GM23338 (cell line): ENCODE measurements at regions not wholly inside any gene's neighbourhood (a gene's known extent, or its start where the extent isn't known, plus 50 kb on each side); places are given as distances from the start of the nearest gene placed in this dataset.

Source experiments
- ATAC-seq: fragments of 200-7000 bp; cut with Tn5 transposase; 3 replicates; pipeline ENCODE4 v1.9.1; 2020
- DNase-seq: peaks from one replicate; pipeline ENCODE4 v3.0.0-alpha.2; 2015; ENCODE audit warnings: low spot score
- H2AFZ ChIP-seq: fragments of 200-600 bp; sonication (generic); 2 replicates; pipeline ENCODE4 v1.8.0; 2016; ENCODE audit warnings: antibody characterized with exemption, mild to moderate bottlenecking, moderate library complexity
- H3F3A ChIP-seq: fragments of 200-600 bp; sonication (generic); replicated peaks from 2 replicates; pipeline ENCODE4 v1.8.0; 2017; ENCODE audit warnings: antibody characterized with exemption, mixed run types, low read depth
- H3K27ac ChIP-seq: fragments of 200-600 bp; sonication (generic); 2 replicates; pipeline ENCODE4 v1.6.1; 2016; ENCODE audit warnings: low read depth
- H3K27me3 ChIP-seq: fragments of 200-600 bp; sonication (generic); 2 replicates; pipeline ENCODE4 v1.8.0; 2016; ENCODE audit warnings: mild to moderate bottlenecking, mixed run types, moderate library complexity; ENCODE audit not compliant: insufficient read depth
- H3K36me3 ChIP-seq: fragments of 200-600 bp; sonication (generic); 2 replicates; pipeline ENCODE4 v1.8.0; 2016; ENCODE audit warnings: mild to moderate bottlenecking; ENCODE audit not compliant: insufficient read depth
- H3K4me1 ChIP-seq: fragments of 200-600 bp; sonication (generic); 2 replicates; pipeline ENCODE4 v1.8.0; 2016; ENCODE audit warnings: mild to moderate bottlenecking, moderate library complexity; ENCODE audit not compliant: insufficient read depth
- H3K4me2 ChIP-seq: fragments of 200-600 bp; sonication (generic); 2 replicates; pipeline ENCODE4 v1.7.1; 2017; ENCODE audit warnings: mixed run types
- H3K4me3 ChIP-seq: fragments of 200-600 bp; sonication (generic); 2 replicates; pipeline ENCODE4 v1.6.1; 2016; ENCODE audit warnings: mixed run types
- H3K79me2 ChIP-seq: fragments of 200-600 bp; sonication (generic); replicated peaks from 2 replicates; pipeline ENCODE4 v1.8.0; 2017; ENCODE audit warnings: mild to moderate bottlenecking; ENCODE audit not compliant: insufficient read depth
- H3K9me2 ChIP-seq: fragments of 200-600 bp; sonication (generic); 2 replicates; pipeline ENCODE4 v1.8.0; 2017; ENCODE audit not compliant: insufficient read depth
- H4K20me1 ChIP-seq: fragments of 200-600 bp; sonication (generic); replicated peaks from 2 replicates; pipeline ENCODE4 v1.8.0; 2017; ENCODE audit warnings: mild to moderate bottlenecking; ENCODE audit not compliant: insufficient read depth
- H3K27ac Mint-ChIP-seq: 2 replicates; pipeline ENCODE4 v1.8.0; 2020; ENCODE audit warnings: inconsistent platforms, mild to moderate bottlenecking, moderate library complexity, mixed read lengths
- H3K27me3 Mint-ChIP-seq: 3 replicates; pipeline ENCODE4 v1.8.0; 2022; ENCODE audit warnings: low read depth, mild to moderate bottlenecking, moderate library complexity, mixed read lengths, inconsistent platforms; ENCODE audit not compliant: insufficient read depth, poor library complexity
- H3K36me3 Mint-ChIP-seq: 3 replicates; pipeline ENCODE4 v1.8.0; 2021; ENCODE audit warnings: low read depth, mild to moderate bottlenecking, inconsistent platforms, moderate library complexity, mixed read lengths
- H3K4me1 Mint-ChIP-seq: 3 replicates; pipeline ENCODE4 v1.8.0; 2020; ENCODE audit warnings: mild to moderate bottlenecking, inconsistent platforms, mixed read lengths
- H3K4me3 Mint-ChIP-seq: 3 replicates; pipeline ENCODE4 v1.8.0; 2021; ENCODE audit warnings: moderate library complexity, mild to moderate bottlenecking, inconsistent platforms, mixed read lengths
- H3K9me3 Mint-ChIP-seq: 3 replicates; pipeline ENCODE4 v1.8.0; 2020; ENCODE audit warnings: moderate library complexity, mild to moderate bottlenecking, inconsistent platforms, mixed read lengths
- CREB1 ChIP-seq: fragments of 250-450 bp; sonication (Bioruptor Pico); IDR thresholded peaks from 2 replicates; pipeline ENCODE4 v1.5.0; 2020; ENCODE audit warnings: low read depth, mild to moderate bottlenecking, moderate library complexity
- EZH2 ChIP-seq: fragments of 200-600 bp; sonication (generic); IDR thresholded peaks from one replicate; pipeline ENCODE4 v1.8.0; 2017; ENCODE audit warnings: antibody characterized with exemption, mild to moderate bottlenecking, low read depth; ENCODE audit not compliant: unreplicated experiment
- EZH2phosphoT487 ChIP-seq: fragments of 200-600 bp; sonication (generic); IDR thresholded peaks from one replicate; pipeline ENCODE4 v1.8.1; 2018; ENCODE audit warnings: antibody characterized with exemption; ENCODE audit not compliant: unreplicated experiment
- JUNB ChIP-seq: IDR thresholded peaks from one replicate; pipeline ENCODE4 v1.6.1; 2016; ENCODE audit warnings: antibody characterized with exemption; ENCODE audit not compliant: unreplicated experiment
- NANOG ChIP-seq: IDR thresholded peaks from 2 replicates; pipeline ENCODE4 v1.6.1; 2016; ENCODE audit warnings: antibody characterized with exemption, borderline replicate concordance
- POLR2AphosphoS5 ChIP-seq: IDR thresholded peaks from 2 replicates; pipeline ENCODE4 v1.6.1; 2016; ENCODE audit warnings: antibody characterized with exemption, low read depth
- STAT1 ChIP-seq: IDR thresholded peaks from one replicate; pipeline ENCODE4 v1.6.1; 2016; ENCODE audit warnings: antibody characterized with exemption; ENCODE audit not compliant: unreplicated experiment
- ZNF114 ChIP-seq: fragments of 250-450 bp; sonication (Bioruptor Pico); IDR thresholded peaks from 2 replicates; pipeline ENCODE4 v1.5.0; 2020; ENCODE audit warnings: mild to moderate bottlenecking, moderate library complexity
- ZNF331 ChIP-seq: fragments of 250-450 bp; sonication (Bioruptor Pico); IDR thresholded peaks from 2 replicates; pipeline ENCODE4 v1.5.0; 2020; ENCODE audit warnings: low read depth, mild to moderate bottlenecking, moderate library complexity
- TF ChIP-seq, protein P1 (sequence below), 2 experiments: fragments of 200-600 bp in 1 of 2; sonication (generic) in 1 of 2; conservative IDR thresholded peaks; 2 replicates each; pipeline versions ENCODE4 v1.5.1 to v1.6.1; 2016 to 2017; ENCODE audit warnings: antibody characterized with exemption in 2 of 2, low read depth in 2 of 2, mild to moderate bottlenecking in 2 of 2, moderate library complexity in 1 of 2
- TF ChIP-seq, protein P2 (sequence below): fragments of 250-450 bp; sonication (Bioruptor Pico); IDR thresholded peaks from 2 replicates; pipeline ENCODE4 v1.5.0; 2020; ENCODE audit warnings: mild to moderate bottlenecking, moderate library complexity
- TF ChIP-seq, protein P3 (sequence below): IDR thresholded peaks from 2 replicates; pipeline ENCODE4 v1.6.1; 2016; ENCODE audit warnings: antibody characterized with exemption
- TF ChIP-seq, protein P4 (sequence below): IDR thresholded peaks from one replicate; pipeline ENCODE4 v1.6.1; 2018; ENCODE audit warnings: antibody characterized with exemption; ENCODE audit not compliant: unreplicated experiment

DNA sequence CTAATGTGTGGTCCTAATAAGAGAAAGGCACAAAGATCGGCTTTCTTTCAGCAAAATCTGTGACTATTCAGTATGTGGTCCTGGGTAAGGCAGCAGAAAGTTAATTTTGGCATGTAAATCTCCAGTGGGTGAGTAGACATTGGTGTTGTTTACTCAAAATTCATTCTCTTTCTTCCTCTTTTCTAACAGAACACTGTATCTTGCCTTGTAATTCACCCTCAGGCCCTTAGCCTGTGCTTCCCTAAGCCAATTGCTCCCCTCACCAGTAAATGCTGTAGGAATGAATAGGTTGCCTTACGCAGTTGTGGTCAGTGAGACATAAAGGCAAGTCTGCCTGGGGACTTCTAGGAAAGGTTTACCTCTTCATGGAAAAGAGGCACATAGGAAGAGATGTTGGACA is 49.9 kb upstream of the PDE3B start:
- Mint-ChIP-seq H3K27ac (peak overlapping the region; percentile 10; the same call in 1 of the 2 replicates), H3K36me3 (peaks cover 14% of the 10 kb centered on the region; the same call in 2 of the 3 replicates), H3K27me3 (peaks cover 2% of the 10 kb centered on the region), H3K4me3 (no peak overlapping the region), H3K9me3 (peaks cover 28% of the 10 kb centered on the region), H3K4me1 (peaks cover 3% of the 10 kb centered on the region)
- no peak for DNase-seq
- ATAC-seq = no peak
- Histone ChIP-seq H3K4me3 (no peak overlapping the region), H3K4me1 (no peaks in the 10 kb centered on the region), H3K36me3 (no peaks in the 10 kb centered on the region), H3K27ac (no peak overlapping the region), H3K9me2 (0 out of 2 replicates have a peak, but pooled peaks cover 8% of the 10 kb centered on the region), H3K27me3 (no peaks in the 10 kb centered on the region), H3K79me2 (no peaks in the 10 kb centered on the region), H3F3A (no peaks in the 10 kb centered on the region), H4K20me1 (no peaks in the 10 kb centered on the region), H3K4me2 (no peak overlapping the region), H2AFZ (no peak overlapping the region)
- TF ChIP-seq STAT1 = no peak
- TF ChIP-seq EZH2phosphoT487 = no peak
- TF ChIP-seq, protein P1, sequence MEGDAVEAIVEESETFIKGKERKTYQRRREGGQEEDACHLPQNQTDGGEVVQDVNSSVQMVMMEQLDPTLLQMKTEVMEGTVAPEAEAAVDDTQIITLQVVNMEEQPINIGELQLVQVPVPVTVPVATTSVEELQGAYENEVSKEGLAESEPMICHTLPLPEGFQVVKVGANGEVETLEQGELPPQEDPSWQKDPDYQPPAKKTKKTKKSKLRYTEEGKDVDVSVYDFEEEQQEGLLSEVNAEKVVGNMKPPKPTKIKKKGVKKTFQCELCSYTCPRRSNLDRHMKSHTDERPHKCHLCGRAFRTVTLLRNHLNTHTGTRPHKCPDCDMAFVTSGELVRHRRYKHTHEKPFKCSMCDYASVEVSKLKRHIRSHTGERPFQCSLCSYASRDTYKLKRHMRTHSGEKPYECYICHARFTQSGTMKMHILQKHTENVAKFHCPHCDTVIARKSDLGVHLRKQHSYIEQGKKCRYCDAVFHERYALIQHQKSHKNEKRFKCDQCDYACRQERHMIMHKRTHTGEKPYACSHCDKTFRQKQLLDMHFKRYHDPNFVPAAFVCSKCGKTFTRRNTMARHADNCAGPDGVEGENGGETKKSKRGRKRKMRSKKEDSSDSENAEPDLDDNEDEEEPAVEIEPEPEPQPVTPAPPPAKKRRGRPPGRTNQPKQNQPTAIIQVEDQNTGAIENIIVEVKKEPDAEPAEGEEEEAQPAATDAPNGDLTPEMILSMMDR (conservative IDR thresholded peaks at IDR 0.05; ENCODE audit: low read depth in 2 of 2) = no peak
- TF ChIP-seq, protein P2, sequence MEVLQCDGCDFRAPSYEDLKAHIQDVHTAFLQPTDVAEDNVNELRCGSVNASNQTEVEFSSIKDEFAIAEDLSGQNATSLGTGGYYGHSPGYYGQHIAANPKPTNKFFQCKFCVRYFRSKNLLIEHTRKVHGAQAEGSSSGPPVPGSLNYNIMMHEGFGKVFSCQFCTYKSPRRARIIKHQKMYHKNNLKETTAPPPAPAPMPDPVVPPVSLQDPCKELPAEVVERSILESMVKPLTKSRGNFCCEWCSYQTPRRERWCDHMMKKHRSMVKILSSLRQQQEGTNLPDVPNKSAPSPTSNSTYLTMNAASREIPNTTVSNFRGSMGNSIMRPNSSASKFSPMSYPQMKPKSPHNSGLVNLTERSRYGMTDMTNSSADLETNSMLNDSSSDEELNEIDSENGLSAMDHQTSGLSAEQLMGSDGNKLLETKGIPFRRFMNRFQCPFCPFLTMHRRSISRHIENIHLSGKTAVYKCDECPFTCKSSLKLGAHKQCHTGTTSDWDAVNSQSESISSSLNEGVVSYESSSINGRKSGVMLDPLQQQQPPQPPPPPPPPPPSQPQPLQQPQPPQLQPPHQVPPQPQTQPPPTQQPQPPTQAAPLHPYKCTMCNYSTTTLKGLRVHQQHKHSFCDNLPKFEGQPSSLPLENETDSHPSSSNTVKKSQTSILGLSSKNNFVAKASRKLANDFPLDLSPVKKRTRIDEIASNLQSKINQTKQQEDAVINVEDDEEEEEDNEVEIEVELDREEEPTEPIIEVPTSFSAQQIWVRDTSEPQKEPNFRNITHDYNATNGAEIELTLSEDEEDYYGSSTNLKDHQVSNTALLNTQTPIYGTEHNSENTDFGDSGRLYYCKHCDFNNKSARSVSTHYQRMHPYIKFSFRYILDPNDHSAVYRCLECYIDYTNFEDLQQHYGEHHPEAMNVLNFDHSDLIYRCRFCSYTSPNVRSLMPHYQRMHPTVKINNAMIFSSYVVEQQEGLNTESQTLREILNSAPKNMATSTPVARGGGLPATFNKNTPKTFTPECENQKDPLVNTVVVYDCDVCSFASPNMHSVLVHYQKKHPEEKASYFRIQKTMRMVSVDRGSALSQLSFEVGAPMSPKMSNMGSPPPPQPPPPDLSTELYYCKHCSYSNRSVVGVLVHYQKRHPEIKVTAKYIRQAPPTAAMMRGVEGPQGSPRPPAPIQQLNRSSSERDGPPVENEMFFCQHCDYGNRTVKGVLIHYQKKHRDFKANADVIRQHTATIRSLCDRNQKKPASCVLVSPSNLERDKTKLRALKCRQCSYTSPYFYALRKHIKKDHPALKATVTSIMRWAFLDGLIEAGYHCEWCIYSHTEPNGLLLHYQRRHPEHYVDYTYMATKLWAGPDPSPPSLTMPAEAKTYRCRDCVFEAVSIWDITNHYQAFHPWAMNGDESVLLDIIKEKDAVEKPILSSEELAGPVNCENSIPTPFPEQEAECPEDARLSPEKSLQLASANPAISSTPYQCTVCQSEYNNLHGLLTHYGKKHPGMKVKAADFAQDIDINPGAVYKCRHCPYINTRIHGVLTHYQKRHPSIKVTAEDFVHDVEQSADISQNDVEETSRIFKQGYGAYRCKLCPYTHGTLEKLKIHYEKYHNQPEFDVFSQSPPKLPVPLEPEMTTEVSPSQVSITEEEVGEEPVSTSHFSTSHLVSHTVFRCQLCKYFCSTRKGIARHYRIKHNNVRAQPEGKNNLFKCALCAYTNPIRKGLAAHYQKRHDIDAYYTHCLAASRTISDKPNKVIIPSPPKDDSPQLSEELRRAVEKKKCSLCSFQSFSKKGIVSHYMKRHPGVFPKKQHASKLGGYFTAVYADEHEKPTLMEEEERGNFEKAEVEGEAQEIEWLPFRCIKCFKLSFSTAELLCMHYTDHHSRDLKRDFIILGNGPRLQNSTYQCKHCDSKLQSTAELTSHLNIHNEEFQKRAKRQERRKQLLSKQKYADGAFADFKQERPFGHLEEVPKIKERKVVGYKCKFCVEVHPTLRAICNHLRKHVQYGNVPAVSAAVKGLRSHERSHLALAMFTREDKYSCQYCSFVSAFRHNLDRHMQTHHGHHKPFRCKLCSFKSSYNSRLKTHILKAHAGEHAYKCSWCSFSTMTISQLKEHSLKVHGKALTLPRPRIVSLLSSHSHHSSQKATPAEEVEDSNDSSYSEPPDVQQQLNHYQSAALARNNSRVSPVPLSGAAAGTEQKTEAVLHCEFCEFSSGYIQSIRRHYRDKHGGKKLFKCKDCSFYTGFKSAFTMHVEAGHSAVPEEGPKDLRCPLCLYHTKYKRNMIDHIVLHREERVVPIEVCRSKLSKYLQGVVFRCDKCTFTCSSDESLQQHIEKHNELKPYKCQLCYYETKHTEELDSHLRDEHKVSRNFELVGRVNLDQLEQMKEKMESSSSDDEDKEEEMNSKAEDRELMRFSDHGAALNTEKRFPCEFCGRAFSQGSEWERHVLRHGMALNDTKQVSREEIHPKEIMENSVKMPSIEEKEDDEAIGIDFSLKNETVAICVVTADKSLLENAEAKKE = no peak
- TF ChIP-seq ZNF331 (CRISPR knock-in tag) = no peak
- TF ChIP-seq EZH2 = no peak
- no peak for TF ChIP-seq NANOG
- TF ChIP-seq, protein P3, sequence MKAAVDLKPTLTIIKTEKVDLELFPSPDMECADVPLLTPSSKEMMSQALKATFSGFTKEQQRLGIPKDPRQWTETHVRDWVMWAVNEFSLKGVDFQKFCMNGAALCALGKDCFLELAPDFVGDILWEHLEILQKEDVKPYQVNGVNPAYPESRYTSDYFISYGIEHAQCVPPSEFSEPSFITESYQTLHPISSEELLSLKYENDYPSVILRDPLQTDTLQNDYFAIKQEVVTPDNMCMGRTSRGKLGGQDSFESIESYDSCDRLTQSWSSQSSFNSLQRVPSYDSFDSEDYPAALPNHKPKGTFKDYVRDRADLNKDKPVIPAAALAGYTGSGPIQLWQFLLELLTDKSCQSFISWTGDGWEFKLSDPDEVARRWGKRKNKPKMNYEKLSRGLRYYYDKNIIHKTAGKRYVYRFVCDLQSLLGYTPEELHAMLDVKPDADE = no peak
- TF ChIP-seq, protein P4, sequence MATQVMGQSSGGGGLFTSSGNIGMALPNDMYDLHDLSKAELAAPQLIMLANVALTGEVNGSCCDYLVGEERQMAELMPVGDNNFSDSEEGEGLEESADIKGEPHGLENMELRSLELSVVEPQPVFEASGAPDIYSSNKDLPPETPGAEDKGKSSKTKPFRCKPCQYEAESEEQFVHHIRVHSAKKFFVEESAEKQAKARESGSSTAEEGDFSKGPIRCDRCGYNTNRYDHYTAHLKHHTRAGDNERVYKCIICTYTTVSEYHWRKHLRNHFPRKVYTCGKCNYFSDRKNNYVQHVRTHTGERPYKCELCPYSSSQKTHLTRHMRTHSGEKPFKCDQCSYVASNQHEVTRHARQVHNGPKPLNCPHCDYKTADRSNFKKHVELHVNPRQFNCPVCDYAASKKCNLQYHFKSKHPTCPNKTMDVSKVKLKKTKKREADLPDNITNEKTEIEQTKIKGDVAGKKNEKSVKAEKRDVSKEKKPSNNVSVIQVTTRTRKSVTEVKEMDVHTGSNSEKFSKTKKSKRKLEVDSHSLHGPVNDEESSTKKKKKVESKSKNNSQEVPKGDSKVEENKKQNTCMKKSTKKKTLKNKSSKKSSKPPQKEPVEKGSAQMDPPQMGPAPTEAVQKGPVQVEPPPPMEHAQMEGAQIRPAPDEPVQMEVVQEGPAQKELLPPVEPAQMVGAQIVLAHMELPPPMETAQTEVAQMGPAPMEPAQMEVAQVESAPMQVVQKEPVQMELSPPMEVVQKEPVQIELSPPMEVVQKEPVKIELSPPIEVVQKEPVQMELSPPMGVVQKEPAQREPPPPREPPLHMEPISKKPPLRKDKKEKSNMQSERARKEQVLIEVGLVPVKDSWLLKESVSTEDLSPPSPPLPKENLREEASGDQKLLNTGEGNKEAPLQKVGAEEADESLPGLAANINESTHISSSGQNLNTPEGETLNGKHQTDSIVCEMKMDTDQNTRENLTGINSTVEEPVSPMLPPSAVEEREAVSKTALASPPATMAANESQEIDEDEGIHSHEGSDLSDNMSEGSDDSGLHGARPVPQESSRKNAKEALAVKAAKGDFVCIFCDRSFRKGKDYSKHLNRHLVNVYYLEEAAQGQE = no peak
- TF ChIP-seq JUNB = no peak
- TF ChIP-seq ZNF114 = no peak
- no peak for TF ChIP-seq CREB1 (CRISPR knock-in tag)
- TF ChIP-seq POLR2AphosphoS5 = no peak
